HFFc6 (cell line): ENCODE measurements at regions not wholly inside any gene's neighbourhood (a gene's known extent, or its start where the extent isn't known, plus 50 kb on each side); places are given as distances from the start of the nearest gene placed in this dataset.
A peak's percentile ranks its signal among the peaks of the same experiment; 100 is the strongest.

Experiments
- DNase-seq: peaks from one replicate; pipeline ENCODE4 v3.0.0-alpha.2; 2018
- H3K27ac Mint-ChIP-seq: 2 replicates; pipeline ENCODE4 v1.8.0; 2020; ENCODE audit warnings: mild to moderate bottlenecking, mixed read lengths
- H3K27me3 Mint-ChIP-seq: 2 replicates; pipeline ENCODE4 v1.8.0; 2021; ENCODE audit warnings: mild to moderate bottlenecking, moderate library complexity, mixed read lengths; ENCODE audit not compliant: insufficient read depth
- H3K36me3 Mint-ChIP-seq: 2 replicates; pipeline ENCODE4 v1.8.0; 2021; ENCODE audit warnings: low read depth, mixed read lengths
- H3K4me1 Mint-ChIP-seq: 2 replicates; pipeline ENCODE4 v1.8.0; 2020; ENCODE audit warnings: low read depth, mixed read lengths
- H3K4me3 Mint-ChIP-seq: 2 replicates; pipeline ENCODE4 v1.8.0; 2020; ENCODE audit warnings: mild to moderate bottlenecking, moderate library complexity, mixed read lengths
- H3K9me3 Mint-ChIP-seq: 2 replicates; pipeline ENCODE4 v1.8.0; 2020; ENCODE audit warnings: mild to moderate bottlenecking, mixed read lengths
- TF ChIP-seq, protein P1 (sequence below): fragments of 200-600 bp; sonication (generic); IDR thresholded peaks from 2 replicates; pipeline ENCODE4 v1.5.0; 2021; ENCODE audit warnings: antibody characterized with exemption, mild to moderate bottlenecking

DNA sequence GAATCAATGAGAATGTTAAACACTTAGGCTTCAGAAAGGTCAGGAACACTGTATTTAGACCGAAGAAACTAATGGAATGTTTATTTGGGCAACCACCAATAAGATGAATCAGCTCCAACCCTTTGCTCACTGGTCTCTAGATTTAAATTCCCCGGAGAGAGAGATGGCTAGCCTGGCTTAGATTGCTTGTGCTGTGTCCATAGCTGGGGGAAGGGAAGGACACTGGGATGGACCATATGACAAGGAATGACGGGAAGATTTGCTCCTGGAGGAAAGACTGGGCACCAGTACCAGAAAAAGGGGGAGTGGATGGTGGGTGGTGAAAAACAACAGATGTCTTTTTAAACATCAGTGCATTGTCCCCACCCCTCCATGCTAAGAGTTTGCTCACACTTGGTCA lies 426.6 kb downstream of the DUSP10 start:
- H3K4me3 Mint-ChIP-seq = peak overlapping the region; percentile 1; the same call in 1 of the 2 replicates
- peak; percentile 72 for DNase-seq
- H3K27ac Mint-ChIP-seq = peak overlapping the region; percentile 46
- TF ChIP-seq, protein P1, sequence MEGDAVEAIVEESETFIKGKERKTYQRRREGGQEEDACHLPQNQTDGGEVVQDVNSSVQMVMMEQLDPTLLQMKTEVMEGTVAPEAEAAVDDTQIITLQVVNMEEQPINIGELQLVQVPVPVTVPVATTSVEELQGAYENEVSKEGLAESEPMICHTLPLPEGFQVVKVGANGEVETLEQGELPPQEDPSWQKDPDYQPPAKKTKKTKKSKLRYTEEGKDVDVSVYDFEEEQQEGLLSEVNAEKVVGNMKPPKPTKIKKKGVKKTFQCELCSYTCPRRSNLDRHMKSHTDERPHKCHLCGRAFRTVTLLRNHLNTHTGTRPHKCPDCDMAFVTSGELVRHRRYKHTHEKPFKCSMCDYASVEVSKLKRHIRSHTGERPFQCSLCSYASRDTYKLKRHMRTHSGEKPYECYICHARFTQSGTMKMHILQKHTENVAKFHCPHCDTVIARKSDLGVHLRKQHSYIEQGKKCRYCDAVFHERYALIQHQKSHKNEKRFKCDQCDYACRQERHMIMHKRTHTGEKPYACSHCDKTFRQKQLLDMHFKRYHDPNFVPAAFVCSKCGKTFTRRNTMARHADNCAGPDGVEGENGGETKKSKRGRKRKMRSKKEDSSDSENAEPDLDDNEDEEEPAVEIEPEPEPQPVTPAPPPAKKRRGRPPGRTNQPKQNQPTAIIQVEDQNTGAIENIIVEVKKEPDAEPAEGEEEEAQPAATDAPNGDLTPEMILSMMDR = no peak
- H3K4me1 Mint-ChIP-seq = peaks cover 36% of the 10 kb centered on the region
- no peaks in the 10 kb centered on the region; the same call in 1 of the 2 replicates for H3K27me3 Mint-ChIP-seq
- H3K36me3 Mint-ChIP-seq = no peaks in the 10 kb centered on the region
- no peaks in the 10 kb centered on the region for H3K9me3 Mint-ChIP-seq

DNA sequence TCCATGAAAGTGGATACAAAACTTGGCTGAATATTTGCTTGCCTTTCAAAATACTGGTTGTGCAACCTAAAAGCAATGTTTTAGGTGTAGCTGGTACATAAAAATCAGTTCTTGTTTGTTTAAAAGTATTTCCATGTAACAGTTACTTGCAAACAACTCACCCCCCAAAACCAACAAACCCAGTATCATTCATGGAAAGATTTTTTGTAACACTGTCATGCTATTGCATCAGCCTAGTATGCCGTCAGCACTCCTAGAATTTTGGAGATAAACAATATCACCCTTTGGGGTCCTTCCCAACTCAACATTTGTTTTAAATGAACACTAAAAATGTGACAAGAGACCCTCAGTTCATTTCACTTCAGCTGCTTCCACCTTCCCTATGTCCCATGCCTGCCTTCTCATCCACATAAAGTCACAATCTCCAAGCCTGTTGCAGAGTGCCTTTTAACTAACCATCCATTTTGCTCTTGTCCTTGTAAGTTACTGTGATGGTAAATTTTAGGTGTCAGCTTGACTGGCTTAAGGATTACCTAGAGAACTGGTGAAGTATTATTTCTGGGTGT lies 425.3 kb downstream of the DUSP10 start:
- H3K27ac Mint-ChIP-seq = peak overlapping the region; percentile 2; the same call in 1 of the 2 replicates
- TF ChIP-seq, protein P1 = no peak
- no peaks in the 10 kb centered on the region for H3K9me3 Mint-ChIP-seq
- peaks cover 36% of the 10 kb centered on the region for H3K4me1 Mint-ChIP-seq
- DNase-seq = peak; percentile 52
- H3K27me3 Mint-ChIP-seq = no peaks in the 10 kb centered on the region; the same call in 1 of the 2 replicates
- H3K36me3 Mint-ChIP-seq = no peaks in the 10 kb centered on the region
- no peak overlapping the region for H3K4me3 Mint-ChIP-seq

DNA sequence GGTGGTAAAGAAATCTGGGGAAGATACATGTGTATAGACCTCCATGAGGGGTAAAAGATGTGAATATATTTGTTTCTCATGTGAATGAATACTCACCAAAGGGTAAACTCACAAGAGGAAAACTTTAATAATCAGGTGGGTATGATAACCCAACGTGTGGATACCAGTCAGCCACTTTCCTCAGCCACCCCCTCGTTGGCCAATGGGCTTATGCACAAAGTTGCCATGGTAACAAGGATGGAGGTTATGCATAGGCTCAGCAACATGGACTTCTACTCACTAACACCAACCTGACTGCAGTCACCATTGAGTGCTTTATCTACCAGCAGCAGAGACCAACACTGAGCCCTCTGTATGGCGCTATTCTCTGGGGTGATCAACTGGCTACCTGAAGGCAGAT lies 424.4 kb downstream of the DUSP10 start:
- no peak overlapping the region for H3K27ac Mint-ChIP-seq

DNA sequence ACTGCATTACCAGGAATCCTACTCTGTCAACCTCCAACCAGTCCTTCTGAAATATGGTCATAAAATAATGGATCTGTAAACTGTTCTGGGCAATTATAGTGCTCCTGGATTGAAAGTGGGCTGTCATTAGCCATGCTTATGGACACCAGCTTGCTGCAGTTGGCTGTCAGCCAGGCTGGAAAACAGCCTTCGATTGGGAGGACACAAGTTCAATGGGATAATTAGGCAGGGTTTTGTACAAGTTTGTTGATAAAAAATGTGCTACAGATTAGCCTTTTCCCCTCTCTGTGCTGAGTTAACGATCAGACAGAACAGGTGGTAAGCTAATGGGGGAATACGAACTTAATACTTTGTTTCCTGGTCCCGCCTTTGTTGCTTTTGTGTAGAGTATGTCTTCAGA lies 413.9 kb downstream of the DUSP10 start:
- Mint-ChIP-seq H3K36me3 (peaks cover 17% of the 10 kb centered on the region), H3K4me3 (no peak overlapping the region), H3K9me3 (peaks cover 24% of the 10 kb centered on the region), H3K27ac (no peak overlapping the region), H3K4me1 (no peaks in the 10 kb centered on the region), H3K27me3 (peaks cover 5% of the 10 kb centered on the region; the same call in 1 of the 2 replicates)
- TF ChIP-seq, protein P1 = no peak
- DNase-seq = no peak

More for the DNA sequence above, 424.4 kb downstream of the DUSP10 start:
- TF ChIP-seq, protein P1 = no peak
- no peak for DNase-seq
- no peak overlapping the region for H3K4me3 Mint-ChIP-seq
- H3K36me3 Mint-ChIP-seq = no peaks in the 10 kb centered on the region
- H3K4me1 Mint-ChIP-seq = peaks cover 35% of the 10 kb centered on the region
- H3K27me3 Mint-ChIP-seq = no peaks in the 10 kb centered on the region
- no peaks in the 10 kb centered on the region for H3K9me3 Mint-ChIP-seq

DNA sequence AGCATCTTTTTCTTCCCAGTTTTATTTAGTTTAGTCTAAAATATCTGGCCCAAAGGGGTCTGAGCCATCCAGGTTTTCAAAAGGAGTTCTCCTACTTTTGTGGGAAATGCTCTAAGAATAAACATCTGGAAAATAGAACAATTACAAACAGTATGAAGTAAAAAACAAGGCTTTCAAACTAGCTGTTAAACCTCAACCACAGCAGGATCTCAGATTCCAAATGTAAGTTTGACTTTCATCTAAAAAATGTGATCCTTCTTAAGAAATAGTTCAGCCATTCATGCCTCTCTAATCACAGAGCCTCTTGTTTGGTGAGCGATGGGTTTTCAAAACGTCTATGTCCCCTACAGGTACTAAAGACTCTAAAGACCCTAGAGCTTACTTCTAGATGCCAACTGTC lies 413.5 kb downstream of the DUSP10 start:
- Mint-ChIP-seq H3K4me1 (no peaks in the 10 kb centered on the region), H3K27ac (no peak overlapping the region), H3K27me3 (peaks cover 3% of the 10 kb centered on the region; the same call in 1 of the 2 replicates), H3K4me3 (no peak overlapping the region), H3K36me3 (peaks cover 17% of the 10 kb centered on the region), H3K9me3 (peaks cover 24% of the 10 kb centered on the region)
- no peak for DNase-seq
- TF ChIP-seq, protein P1 = no peak
